Uterus (tissue), 2 donors: ENCODE measurements at regions not wholly inside any gene's neighbourhood (a gene's known extent, or its start where the extent isn't known, plus 50 kb on each side); places are given as distances from the start of the nearest gene placed in this dataset.

ENCODE experiments used
- POLR2A ChIP-seq, 2 donors: fragments of 450-650 bp; IDR thresholded peaks; one replicate each; pipeline ENCODE4 v1.6.1; 2016; ENCODE audit warnings: antibody characterized with exemption in 2 of 2, mild to moderate bottlenecking in 1 of 2, moderate library complexity in 1 of 2
- TF ChIP-seq, protein P1 (sequence below), 4 experiments: fragments of 200-600 bp in 2 of 4; fragments of 450-650 bp in 2 of 4; sonication (generic) in 2 of 4; IDR thresholded peaks; one replicate each; pipeline ENCODE4 v1.5.1; 2016 to 2019; ENCODE audit warnings: antibody characterized with exemption in 4 of 4, mild to moderate bottlenecking in 2 of 4, moderate library complexity in 1 of 4

DNA sequence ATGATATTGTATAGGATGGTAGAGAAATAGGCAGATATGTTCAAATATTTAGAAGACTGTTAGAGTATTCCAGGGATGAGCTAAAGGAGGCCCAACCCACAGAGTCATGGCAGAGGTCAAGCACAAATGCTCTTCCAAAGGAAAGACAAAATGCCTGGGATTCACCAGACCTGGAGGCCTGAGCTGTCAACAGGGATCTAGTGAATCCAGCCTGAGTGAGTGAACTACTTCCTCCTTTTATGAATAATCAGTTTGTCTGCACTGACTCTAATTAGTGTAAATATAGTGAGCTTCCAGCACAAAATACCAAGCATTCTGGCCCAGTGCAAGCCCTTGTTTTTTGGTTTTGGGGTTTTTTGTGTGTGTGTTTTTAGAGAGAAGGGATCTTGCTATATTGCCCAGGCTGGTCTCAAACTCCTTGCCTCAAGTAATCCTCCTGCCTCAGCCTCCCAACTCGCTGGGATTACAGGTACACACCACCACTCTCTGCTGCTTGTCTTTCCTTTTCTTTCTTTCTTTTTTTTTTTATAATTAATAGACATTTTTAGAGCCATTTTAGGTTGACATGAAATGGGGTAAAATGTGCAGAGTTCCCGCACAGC is 244.4 kb downstream of the SKIDA1 start:
- TF ChIP-seq, protein P1, sequence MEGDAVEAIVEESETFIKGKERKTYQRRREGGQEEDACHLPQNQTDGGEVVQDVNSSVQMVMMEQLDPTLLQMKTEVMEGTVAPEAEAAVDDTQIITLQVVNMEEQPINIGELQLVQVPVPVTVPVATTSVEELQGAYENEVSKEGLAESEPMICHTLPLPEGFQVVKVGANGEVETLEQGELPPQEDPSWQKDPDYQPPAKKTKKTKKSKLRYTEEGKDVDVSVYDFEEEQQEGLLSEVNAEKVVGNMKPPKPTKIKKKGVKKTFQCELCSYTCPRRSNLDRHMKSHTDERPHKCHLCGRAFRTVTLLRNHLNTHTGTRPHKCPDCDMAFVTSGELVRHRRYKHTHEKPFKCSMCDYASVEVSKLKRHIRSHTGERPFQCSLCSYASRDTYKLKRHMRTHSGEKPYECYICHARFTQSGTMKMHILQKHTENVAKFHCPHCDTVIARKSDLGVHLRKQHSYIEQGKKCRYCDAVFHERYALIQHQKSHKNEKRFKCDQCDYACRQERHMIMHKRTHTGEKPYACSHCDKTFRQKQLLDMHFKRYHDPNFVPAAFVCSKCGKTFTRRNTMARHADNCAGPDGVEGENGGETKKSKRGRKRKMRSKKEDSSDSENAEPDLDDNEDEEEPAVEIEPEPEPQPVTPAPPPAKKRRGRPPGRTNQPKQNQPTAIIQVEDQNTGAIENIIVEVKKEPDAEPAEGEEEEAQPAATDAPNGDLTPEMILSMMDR (IDR thresholded peaks at IDR 0.05) = no peak
- TF ChIP-seq POLR2A (IDR thresholded peaks at IDR 0.05) = no peak
